ENCODE measurements at regions not wholly inside any gene's neighbourhood (a gene's known extent, or its start where the extent isn't known, plus 50 kb on each side); places are given as distances from the start of the nearest gene placed in this dataset.

- DNase-seq, result no peak
Measured at GRCh38 chr2:189268763-189269162, 89.2 kb upstream of the COL5A2 start.

- DNase-seq, result no peak
Measured at GRCh38 chr2:189273734-189274133, 94.2 kb upstream of the COL5A2 start.

- DNase-seq, result no peak
Measured at GRCh38 chr2:189274361-189274760, 94.8 kb upstream of the COL5A2 start.

GRCh38 chr2:189276277-189276676, 96.7 kb upstream of the COL5A2 start:
- DNase-seq, result no peak

GRCh38 chr2:189281201-189281600, 101.6 kb upstream of the COL5A2 start:
- no peak for DNase-seq

GRCh38 chr2:189285349-189285748, 105.8 kb upstream of the COL5A2 start:
- DNase-seq, result no peak

- DNase-seq, result no peak
Measured at GRCh38 chr2:189285962-189286645, 106.5 kb upstream of the COL5A2 start.

GRCh38 chr2:189287363-189287762, 107.8 kb upstream of the COL5A2 start:
- no peak for DNase-seq

GRCh38 chr2:189287982-189288521, 108.5 kb upstream of the COL5A2 start:
- DNase-seq, result no peak

- DNase-seq, result no peak
Measured at GRCh38 chr2:189291460-189291859, 111.9 kb upstream of the COL5A2 start.

GRCh38 chr2:189293164-189293563, 113.6 kb upstream of the COL5A2 start:
- no peak for DNase-seq

GRCh38 chr2:189297446-189297845, 117.9 kb upstream of the COL5A2 start:
- DNase-seq, result no peak

- DNase-seq, result no peak
Measured at GRCh38 chr2:189298038-189298437, 118.5 kb upstream of the COL5A2 start.

- no peak for DNase-seq
Measured at GRCh38 chr2:189298481-189298880, 118.9 kb upstream of the COL5A2 start.

- no peak for DNase-seq
Measured at GRCh38 chr2:189299974-189300373, 120.4 kb upstream of the COL5A2 start.

GRCh38 chr2:189300916-189301315, 121.4 kb upstream of the COL5A2 start:
- DNase-seq, result peak; percentile 14

GRCh38 chr2:189302274-189302948, 122.8 kb upstream of the COL5A2 start:
- DNase-seq, result no peak

- DNase-seq, result peak; percentile 32
Measured at GRCh38 chr2:189304360-189304759, 124.8 kb upstream of the COL5A2 start.

- no peak for DNase-seq
Measured at GRCh38 chr2:189305291-189305943, 125.9 kb upstream of the COL5A2 start.

- no peak for DNase-seq
Measured at GRCh38 chr2:189306525-189306924, 127.0 kb upstream of the COL5A2 start.

- DNase-seq, result no peak
Measured at GRCh38 chr2:189308056-189308790, 128.7 kb upstream of the COL5A2 start.

GRCh38 chr2:189309331-189309730, 129.8 kb upstream of the COL5A2 start:
- DNase-seq, result no peak

GRCh38 chr2:189312211-189312610, 129.1 kb upstream of the WDR75 start:
- no peak for DNase-seq

Measured in CD4-positive, alpha-beta T cell treated with Interferon gamma for 1 hour (primary cell).